PFSK-1 (cell line): ENCODE measurements at regions not wholly inside any gene's neighbourhood (a gene's known extent, or its start where the extent isn't known, plus 50 kb on each side); places are given as distances from the start of the nearest gene placed in this dataset.

Experiments used
- FOXP2 ChIP-seq: optimal IDR thresholded peaks from 2 replicates; pipeline ENCODE3; 2011; ENCODE audit warnings: borderline replicate concordance, control low read depth, inconsistent platforms; ENCODE audit not compliant: insufficient read depth; ENCODE audit errors: extremely low read length, extremely low read depth
- POLR2AphosphoS5 ChIP-seq: IDR thresholded peaks from 2 replicates; pipeline ENCODE4 v1.6.1; 2012; ENCODE audit warnings: low read depth, mild to moderate bottlenecking, control low read depth, low read length, moderate library complexity
- SIN3A ChIP-seq: IDR thresholded peaks from 2 replicates; pipeline ENCODE4 v1.6.1; 2012; ENCODE audit warnings: mild to moderate bottlenecking, low read length, moderate library complexity, borderline replicate concordance; ENCODE audit not compliant: insufficient read depth
- TAF1 ChIP-seq: IDR thresholded peaks from 2 replicates; pipeline ENCODE4 v1.6.1; 2012; ENCODE audit warnings: low read length, control low read depth, borderline replicate concordance; ENCODE audit not compliant: insufficient read depth
- TF ChIP-seq, protein P1 (sequence below), 2 experiments: IDR thresholded peaks; 2 replicates each; pipeline versions ENCODE4 v1.6.1 to v1.8.0; 2011 to 2012; ENCODE audit warnings: low read depth in 2 of 2, low read length in 2 of 2, control low read depth in 1 of 2, inconsistent platforms in 1 of 2, mild to moderate bottlenecking in 1 of 2, moderate library complexity in 1 of 2; ENCODE audit not compliant: insufficient read depth in 1 of 2

DNA sequence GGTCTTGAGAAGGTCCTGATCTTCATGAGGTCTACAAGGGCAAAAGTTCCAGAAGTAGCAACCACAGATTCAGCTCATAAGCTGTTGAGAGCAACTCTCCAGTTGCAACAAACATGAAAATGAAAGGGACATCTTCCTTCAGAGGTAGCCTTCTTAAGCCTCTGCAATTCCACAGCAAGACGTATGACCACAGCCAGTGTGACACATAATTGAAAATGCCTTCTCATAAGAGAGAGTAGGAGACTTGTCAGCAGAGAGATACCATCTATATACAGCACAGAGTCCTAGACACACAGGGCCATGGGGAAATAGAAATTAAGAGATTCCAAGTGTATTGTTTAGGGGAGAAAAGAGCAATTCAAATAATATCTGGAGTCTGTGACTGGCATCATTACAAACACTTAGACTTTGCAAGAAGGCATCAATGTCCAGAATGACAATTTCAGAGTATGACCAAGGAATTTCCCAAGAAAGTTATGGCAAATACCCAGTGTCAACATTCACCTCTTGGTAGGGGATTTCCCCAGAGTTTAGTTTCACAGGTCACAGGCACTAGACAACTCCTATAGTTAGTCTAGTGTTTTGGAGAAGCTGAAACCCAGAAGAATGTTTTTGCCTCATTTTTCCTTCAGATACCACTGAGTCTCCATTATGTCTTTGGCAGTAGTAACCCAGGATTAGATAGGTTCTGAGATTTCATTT, 340.3 kb downstream of the ZNF674 start:
- TF ChIP-seq SIN3A (no peak), TAF1 (no peak), POLR2AphosphoS5 (no peak), FOXP2 (no peak)
- TF ChIP-seq, protein P1, sequence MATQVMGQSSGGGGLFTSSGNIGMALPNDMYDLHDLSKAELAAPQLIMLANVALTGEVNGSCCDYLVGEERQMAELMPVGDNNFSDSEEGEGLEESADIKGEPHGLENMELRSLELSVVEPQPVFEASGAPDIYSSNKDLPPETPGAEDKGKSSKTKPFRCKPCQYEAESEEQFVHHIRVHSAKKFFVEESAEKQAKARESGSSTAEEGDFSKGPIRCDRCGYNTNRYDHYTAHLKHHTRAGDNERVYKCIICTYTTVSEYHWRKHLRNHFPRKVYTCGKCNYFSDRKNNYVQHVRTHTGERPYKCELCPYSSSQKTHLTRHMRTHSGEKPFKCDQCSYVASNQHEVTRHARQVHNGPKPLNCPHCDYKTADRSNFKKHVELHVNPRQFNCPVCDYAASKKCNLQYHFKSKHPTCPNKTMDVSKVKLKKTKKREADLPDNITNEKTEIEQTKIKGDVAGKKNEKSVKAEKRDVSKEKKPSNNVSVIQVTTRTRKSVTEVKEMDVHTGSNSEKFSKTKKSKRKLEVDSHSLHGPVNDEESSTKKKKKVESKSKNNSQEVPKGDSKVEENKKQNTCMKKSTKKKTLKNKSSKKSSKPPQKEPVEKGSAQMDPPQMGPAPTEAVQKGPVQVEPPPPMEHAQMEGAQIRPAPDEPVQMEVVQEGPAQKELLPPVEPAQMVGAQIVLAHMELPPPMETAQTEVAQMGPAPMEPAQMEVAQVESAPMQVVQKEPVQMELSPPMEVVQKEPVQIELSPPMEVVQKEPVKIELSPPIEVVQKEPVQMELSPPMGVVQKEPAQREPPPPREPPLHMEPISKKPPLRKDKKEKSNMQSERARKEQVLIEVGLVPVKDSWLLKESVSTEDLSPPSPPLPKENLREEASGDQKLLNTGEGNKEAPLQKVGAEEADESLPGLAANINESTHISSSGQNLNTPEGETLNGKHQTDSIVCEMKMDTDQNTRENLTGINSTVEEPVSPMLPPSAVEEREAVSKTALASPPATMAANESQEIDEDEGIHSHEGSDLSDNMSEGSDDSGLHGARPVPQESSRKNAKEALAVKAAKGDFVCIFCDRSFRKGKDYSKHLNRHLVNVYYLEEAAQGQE (IDR thresholded peaks at IDR 0.05; ENCODE audit: insufficient read depth in 1 of 2, low read depth in 2 of 2, low read length in 2 of 2) = no peak

DNA sequence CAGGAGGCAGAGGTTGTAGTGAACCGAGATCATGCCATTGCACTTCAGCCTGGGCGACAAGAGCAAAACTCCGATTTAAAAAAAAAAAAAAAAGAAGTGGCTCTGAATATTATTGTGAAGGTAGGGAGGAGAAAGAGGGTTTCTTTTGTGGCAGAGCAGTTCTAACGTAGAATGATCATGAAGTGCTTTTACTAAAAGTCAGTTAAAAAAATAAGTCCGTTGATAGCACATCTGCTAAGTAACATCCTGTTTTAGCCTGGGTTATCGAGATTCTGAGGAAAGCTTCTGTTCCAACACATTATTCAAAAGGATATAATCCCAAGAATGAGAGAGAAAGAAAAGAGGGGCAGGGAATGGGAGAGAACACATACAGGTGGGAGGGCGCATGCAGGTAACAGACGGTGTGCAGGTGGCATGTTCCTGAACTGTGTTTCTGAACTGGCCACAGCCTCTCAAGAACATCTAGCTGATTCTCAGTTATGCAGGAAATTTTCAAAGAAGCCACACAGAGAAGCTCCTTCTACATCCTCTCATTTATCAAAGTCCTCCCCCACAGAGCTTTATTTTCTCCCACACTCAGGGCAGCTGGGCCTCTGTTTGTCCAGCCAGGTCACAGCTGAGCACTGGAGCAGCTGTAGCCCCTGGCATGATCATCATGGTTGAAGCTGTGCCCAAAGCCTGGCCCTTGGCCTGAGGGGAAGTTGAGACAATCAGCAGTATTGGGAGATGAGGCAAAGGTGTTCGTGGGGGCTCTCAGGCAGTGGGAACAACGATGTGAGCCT, 342.3 kb downstream of the ZNF674 start:
- no peak for TF ChIP-seq POLR2AphosphoS5
- no peak for TF ChIP-seq TAF1
- TF ChIP-seq SIN3A = no peak
- TF ChIP-seq, protein P1 (IDR thresholded peaks at IDR 0.05; ENCODE audit: insufficient read depth in 1 of 2, low read depth in 2 of 2, low read length in 2 of 2) = no peak
- TF ChIP-seq FOXP2 = no peak

DNA sequence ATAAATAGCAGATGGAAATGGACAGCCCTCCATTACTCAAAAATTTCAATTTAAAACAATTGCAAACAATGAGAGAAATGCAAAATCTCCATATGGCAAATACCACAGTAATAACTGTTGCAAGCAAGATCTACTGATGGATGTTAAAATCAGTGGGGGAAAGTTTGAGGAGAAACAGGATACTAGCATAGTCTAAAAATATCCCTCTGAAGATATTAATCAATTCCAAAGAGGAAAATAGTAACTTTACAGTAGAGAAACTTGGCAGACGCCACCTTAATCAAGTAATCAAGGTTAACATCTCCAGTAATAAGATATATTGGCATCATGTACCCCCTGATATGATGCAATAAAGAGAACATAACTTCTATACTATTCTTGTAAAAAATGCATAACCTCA, 344.8 kb downstream of the ZNF674 start:
- TF ChIP-seq, protein P1 (IDR thresholded peaks at IDR 0.05; ENCODE audit: insufficient read depth in 1 of 2, low read depth in 2 of 2, low read length in 2 of 2) = no peak
- TF ChIP-seq SIN3A (no peak), TAF1 (no peak), POLR2AphosphoS5 (no peak), FOXP2 (no peak)

DNA sequence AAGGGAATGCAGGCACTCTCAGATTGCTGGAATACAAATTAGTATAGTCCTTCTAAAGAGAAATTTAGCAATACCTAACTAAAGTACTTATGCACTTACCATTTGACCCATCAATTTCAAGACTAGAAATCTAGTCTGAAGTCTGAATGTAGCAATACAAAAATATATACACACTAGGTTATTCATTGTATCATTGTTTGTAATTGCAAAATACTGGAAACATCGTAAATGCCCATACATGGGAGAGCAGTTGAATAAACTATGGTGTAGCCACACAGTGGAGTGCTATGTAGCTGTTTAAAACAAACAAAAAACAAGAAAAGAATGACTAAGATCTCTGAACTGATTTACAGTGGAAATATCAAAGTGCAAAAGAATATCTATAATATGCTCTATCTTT, 346.4 kb downstream of the ZNF674 start:
- no peak for TF ChIP-seq SIN3A
- no peak for TF ChIP-seq TAF1
- no peak for TF ChIP-seq FOXP2
- no peak for TF ChIP-seq POLR2AphosphoS5
- TF ChIP-seq, protein P1 (IDR thresholded peaks at IDR 0.05; ENCODE audit: insufficient read depth in 1 of 2, low read depth in 2 of 2, low read length in 2 of 2) = no peak
